ENCODE measurements at regions not wholly inside any gene's neighbourhood (a gene's known extent, or its start where the extent isn't known, plus 50 kb on each side); places are given as distances from the start of the nearest gene placed in this dataset.

DNA sequence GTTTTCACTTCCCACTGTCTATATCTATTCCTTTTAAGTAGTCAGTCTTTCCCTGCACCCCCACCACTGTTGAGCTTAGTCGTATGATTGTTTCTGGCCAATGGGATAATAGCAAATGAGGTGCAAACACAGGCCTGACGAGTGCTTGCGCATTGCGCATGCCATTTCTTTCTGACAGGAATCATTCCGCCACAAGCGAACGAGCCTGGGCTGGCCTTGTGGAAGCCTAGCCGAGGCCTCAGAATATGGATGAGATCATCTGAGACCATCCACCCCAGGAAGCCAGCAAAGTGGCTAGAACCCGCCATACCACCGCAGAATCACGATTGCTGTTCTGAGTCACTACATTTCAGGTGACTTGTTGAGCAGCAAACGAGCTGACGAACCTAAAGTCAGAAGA is 52.2 kb upstream of the PRL start:
- TF ChIP-seq, protein P1, sequence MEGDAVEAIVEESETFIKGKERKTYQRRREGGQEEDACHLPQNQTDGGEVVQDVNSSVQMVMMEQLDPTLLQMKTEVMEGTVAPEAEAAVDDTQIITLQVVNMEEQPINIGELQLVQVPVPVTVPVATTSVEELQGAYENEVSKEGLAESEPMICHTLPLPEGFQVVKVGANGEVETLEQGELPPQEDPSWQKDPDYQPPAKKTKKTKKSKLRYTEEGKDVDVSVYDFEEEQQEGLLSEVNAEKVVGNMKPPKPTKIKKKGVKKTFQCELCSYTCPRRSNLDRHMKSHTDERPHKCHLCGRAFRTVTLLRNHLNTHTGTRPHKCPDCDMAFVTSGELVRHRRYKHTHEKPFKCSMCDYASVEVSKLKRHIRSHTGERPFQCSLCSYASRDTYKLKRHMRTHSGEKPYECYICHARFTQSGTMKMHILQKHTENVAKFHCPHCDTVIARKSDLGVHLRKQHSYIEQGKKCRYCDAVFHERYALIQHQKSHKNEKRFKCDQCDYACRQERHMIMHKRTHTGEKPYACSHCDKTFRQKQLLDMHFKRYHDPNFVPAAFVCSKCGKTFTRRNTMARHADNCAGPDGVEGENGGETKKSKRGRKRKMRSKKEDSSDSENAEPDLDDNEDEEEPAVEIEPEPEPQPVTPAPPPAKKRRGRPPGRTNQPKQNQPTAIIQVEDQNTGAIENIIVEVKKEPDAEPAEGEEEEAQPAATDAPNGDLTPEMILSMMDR (IDR thresholded peaks at IDR 0.05) = no peak
- no peak for TF ChIP-seq POLR2A (IDR thresholded peaks at IDR 0.05)
